Heart left ventricle (tissue), 16 donors: ENCODE measurements at regions not wholly inside any gene's neighbourhood (a gene's known extent, or its start where the extent isn't known, plus 50 kb on each side); places are given as distances from the start of the nearest gene placed in this dataset.

ENCODE experiments used
- ATAC-seq, 4 donors: fragments of 200-7000 bp; cut with Tn5 transposase; one replicate each; pipeline ENCODE4 v1.9.1; 2020 to 2022; ENCODE audit warnings: moderate library complexity in 4 of 4, mild to moderate bottlenecking in 3 of 4, moderate number of reproducible peaks in 1 of 4
- DNase-seq, 5 donors: peaks; one replicate each; pipeline ENCODE4 v3.0.0-alpha.2; 2020
- H3K27ac ChIP-seq, 12 donors: fragments of 200-600 bp; sonication (generic) in 4 of 12; one replicate each; pipeline versions ENCODE4 v1.5.0 to v1.8.0; 2016 to 2022; ENCODE audit warnings: mild to moderate bottlenecking in 2 of 12
- H3K27me3 ChIP-seq, 9 donors: fragments of 200-600 bp; sonication (generic) in 2 of 9; one replicate each; pipeline versions ENCODE4 v1.5.1 to v1.8.0; 2016 to 2022; ENCODE audit warnings: mild to moderate bottlenecking in 3 of 9
- H3K36me3 ChIP-seq, 9 donors: fragments of 200-600 bp; sonication (generic) in 2 of 9; one replicate each; pipeline versions ENCODE4 v1.5.0 to v1.8.0; 2018 to 2022; ENCODE audit warnings: mild to moderate bottlenecking in 2 of 9
- H3K4me1 ChIP-seq, 12 donors: fragments of 200-600 bp; sonication (generic) in 4 of 12; one replicate each; pipeline versions ENCODE4 v1.5.0 to v1.8.0; 2016 to 2022; ENCODE audit warnings: mild to moderate bottlenecking in 3 of 12
- H3K4me3 ChIP-seq, 12 donors: fragments of 200-600 bp; sonication (generic) in 4 of 12; one replicate each; pipeline versions ENCODE4 v1.5.0 to v1.8.0; 2017 to 2022; ENCODE audit warnings: mild to moderate bottlenecking in 9 of 12, moderate library complexity in 4 of 12
- H3K9me3 ChIP-seq, 12 donors: fragments of 200-600 bp; sonication (generic) in 4 of 12; one replicate each; pipeline versions ENCODE4 v1.5.0 to v1.8.0; 2016 to 2022; ENCODE audit warnings: mild to moderate bottlenecking in 1 of 12
- CTCF ChIP-seq, 12 donors: fragments of 200-600 bp; sonication (generic) in 4 of 12; IDR thresholded peaks; one replicate each; pipeline versions ENCODE4 v1.5.0 to v1.8.0; 2018 to 2022; ENCODE audit warnings: antibody characterized with exemption in 12 of 12, mild to moderate bottlenecking in 5 of 12
- POLR2A ChIP-seq, 2 donors: fragments of 450-650 bp; IDR thresholded peaks; one replicate each; pipeline ENCODE4 v1.6.1; 2017; ENCODE audit warnings: antibody characterized with exemption in 2 of 2, mild to moderate bottlenecking in 2 of 2, moderate library complexity in 2 of 2
- WGBS, 4 donors: extraction: QIAGEN DNeasy Blood & Tissue Kit in 2 of 4; methylation state at CpG; one replicate each; pipeline versions ENCODE4 v1.1.5 to v1.1.7; 2013 to 2018; 5-methylcytosine and 5-hydroxymethylcytosine counted together
- intact Hi-C, 10 donors: fragments of 100-400 bp; cut with DNase I; formaldehyde crosslinking; loops; one replicate each; pipeline versions ENCODE4 v1.11.1 to v1.14.2; 2022
- donor health status: ischemic (EF 13 %, LVEDD 7.1; RV severe dilation, severe dysfunction).
- donor health status: healthy with polysubstance abuse.
- donor health status: DM: no; HTN: yes; CAD: no.
- donor health status: DM: no; HTN: no; CAD: no.
- donor health status: ischemic (EF 25% LVEDD 6.9; RV normal size, moderate dysfunction).
- donor health status: ischemic (EF 25% LVEDD 5.7; RV mildly dilated, moderate dysfunction).
- donor health status: healthy.
- donor health status: DM: yes; HTN: yes; CAD: no.
- donor health status: ischemic (EF 35%, LVEDD 5.7; RV mildly dilated, moderate dysfunction).
- donor health status: nonischemic (EF 11% LVEDD 7.7; RV severe dilation, severe dysfunction).
- donor health status: DM: yes; HTN: yes; CAD: no.
- donor health status: PGD.
- donor health status: ischemic (EF 29% LVEDD 5.4; RV normal size, mild dysfunction).
- donor health status: nonischemic (EF 23%, LVEDD 6.1; RV moderate dilation, normal function).

- Histone ChIP-seq H3K27me3 (peaks cover 0 to 14% (median 0%) of the 10 kb centered on the region in 9 donors), H3K4me1 (no peaks in the 10 kb centered on the region), H3K27ac (no peak overlapping the region), H3K36me3 (no peaks in the 10 kb centered on the region), H3K9me3 (no peaks in the 10 kb centered on the region), H3K4me3 (no peak overlapping the region)
- TF ChIP-seq POLR2A (IDR thresholded peaks at IDR 0.05) = no peak
- TF ChIP-seq CTCF (IDR thresholded peaks at IDR 0.05) = no peak
- 57 to 70% (median 63%) methylated on average over 5 of the region's 5 CpGs for WGBS, 4 donors
- intact Hi-C loops = no loop called here
- DNase-seq (no peak), ATAC-seq (no peak)
Measured at GRCh38 chr1:208298593-208299269, 54.5 kb upstream of the PLXNA2 start.

GRCh38 chr1:208300084-208300770 is 56.0 kb upstream of the PLXNA2 start:
- ATAC-seq = no peak
- H3K9me3 ChIP-seq = no peaks in the 10 kb centered on the region
- peaks cover 0 to 8% (median 0%) of the 10 kb centered on the region in 9 donors for H3K27me3 ChIP-seq
- H3K4me3 ChIP-seq = no peak overlapping the region
- no peaks in the 10 kb centered on the region for H3K4me1 ChIP-seq
- no peaks in the 10 kb centered on the region for H3K36me3 ChIP-seq
- intact Hi-C loops = no loop called here
- 81 to 89% (median 85%) methylated on average over 7 of the region's 7 CpGs for WGBS, 4 donors
- DNase-seq = no peak
- no peak overlapping the region for H3K27ac ChIP-seq
- TF ChIP-seq CTCF (IDR thresholded peaks at IDR 0.05) (no peak), POLR2A (IDR thresholded peaks at IDR 0.05) (no peak)

- TF ChIP-seq POLR2A (IDR thresholded peaks at IDR 0.05) (no peak), CTCF (IDR thresholded peaks at IDR 0.05) (no peak)
- DNase-seq = no peak
- WGBS, 4 donors = 86 to 98% (median 97%) methylated on average over 4 of the region's 4 CpGs
- Histone ChIP-seq H3K36me3 (no peaks in the 10 kb centered on the region), H3K4me3 (no peak overlapping the region), H3K27ac (no peak overlapping the region), H3K4me1 (no peaks in the 10 kb centered on the region), H3K9me3 (no peaks in the 10 kb centered on the region), H3K27me3 (no peaks in the 10 kb centered on the region)
- no peak for ATAC-seq
- intact Hi-C loops = no loop called here
Measured at GRCh38 chr1:208302699-208303238, 58.6 kb upstream of the PLXNA2 start.
